ENCODE measurements at regions not wholly inside any gene's neighbourhood (a gene's known extent, or its start where the extent isn't known, plus 50 kb on each side); places are given as distances from the start of the nearest gene placed in this dataset.

DNA sequence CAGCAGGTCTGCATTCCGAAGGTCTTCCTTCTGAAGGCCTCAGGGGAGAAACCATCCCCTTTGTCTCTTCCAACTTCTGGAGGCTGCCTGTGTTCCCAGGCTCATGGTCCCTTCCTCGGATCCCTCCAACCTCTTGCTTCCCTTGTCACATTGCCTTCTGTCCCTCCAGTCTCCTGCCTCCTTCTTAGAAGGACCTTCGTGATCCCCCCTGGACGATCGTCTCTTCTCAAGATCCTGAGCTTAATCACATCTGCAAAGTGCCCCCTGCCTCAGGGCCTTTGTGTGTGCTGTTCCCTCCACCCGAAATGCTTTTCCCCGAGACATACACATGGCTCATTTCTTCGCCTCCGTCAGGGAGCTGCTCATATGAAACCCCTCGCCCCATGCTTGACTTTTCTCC is 505.8 kb downstream of the SHQ1 start:
- Histone ChIP-seq H3K4me3 (no peak overlapping the region), H3K27me3 (no peaks in the 10 kb centered on the region), H4K20me1 (no peaks in the 10 kb centered on the region), H3K36me3 (no peaks in the 10 kb centered on the region), H3K9me3 (no peaks in the 10 kb centered on the region), H3K4me2 (0 out of 2 replicates have a peak overlapping the region, but pooled peaks have one; percentile 2), H3K27ac (no peak overlapping the region; the same call in 1 of the 2 replicates), H3K4me1 (peaks cover 73% of the 10 kb centered on the region), H3K9ac (no peak overlapping the region)
- no peak for TF ChIP-seq Cebpa-rat (IDR thresholded peaks at IDR 0.05)

DNA sequence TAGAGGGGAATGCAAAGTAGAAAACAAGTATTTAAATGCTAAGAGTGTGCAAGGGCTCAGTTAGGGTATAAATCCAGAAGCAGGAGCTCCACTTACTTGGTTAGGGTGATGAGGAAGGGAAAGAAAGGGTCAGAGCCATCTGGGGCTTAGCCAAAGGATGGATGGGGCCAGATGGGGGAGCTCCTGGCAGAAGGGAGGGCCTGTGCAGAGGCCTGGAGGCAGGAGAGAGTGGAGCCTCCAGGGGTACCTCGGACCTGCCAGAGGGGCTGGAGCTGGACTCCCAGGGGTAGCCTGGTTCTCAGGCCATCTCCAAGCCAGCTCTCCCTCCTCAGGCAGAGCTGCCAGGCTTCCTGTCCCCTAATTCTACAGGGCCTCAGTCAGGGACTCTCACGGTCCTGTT is 506.3 kb downstream of the SHQ1 start:
- no peak overlapping the region for H3K9ac ChIP-seq
- H3K9me3 ChIP-seq, result no peaks in the 10 kb centered on the region
- H3K4me3 ChIP-seq, result no peak overlapping the region
- no peaks in the 10 kb centered on the region for H3K36me3 ChIP-seq
- no peak for TF ChIP-seq Cebpa-rat (IDR thresholded peaks at IDR 0.05)
- 0 out of 2 replicates have a peak overlapping the region, but pooled peaks have one; percentile 2 for H3K4me2 ChIP-seq
- H3K27ac ChIP-seq, result no peak overlapping the region; the same call in 1 of the 2 replicates
- H4K20me1 ChIP-seq, result no peaks in the 10 kb centered on the region
- H3K27me3 ChIP-seq, result no peaks in the 10 kb centered on the region
- H3K4me1 ChIP-seq, result peaks cover 72% of the 10 kb centered on the region

DNA sequence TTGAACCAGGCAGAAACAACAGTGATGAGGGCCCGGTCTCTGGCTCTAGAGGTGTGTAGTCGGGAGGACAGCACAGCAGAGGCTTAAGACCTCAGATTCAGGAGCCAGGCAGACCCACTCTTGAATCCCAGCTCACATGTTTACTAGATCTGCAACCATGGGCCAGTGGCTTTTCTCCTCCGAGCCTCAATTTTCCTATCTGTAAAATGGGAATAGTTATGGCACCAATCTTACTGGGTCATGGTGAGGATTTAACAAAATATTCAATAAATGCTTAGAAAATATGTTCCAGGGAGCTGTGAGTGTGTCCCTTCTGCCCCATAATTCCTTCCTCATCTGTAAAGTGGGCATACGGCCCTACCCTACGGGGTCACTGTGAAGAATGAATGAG is 506.9 kb downstream of the SHQ1 start:
- Histone ChIP-seq H3K27me3 (no peaks in the 10 kb centered on the region), H3K4me1 (peaks cover 71% of the 10 kb centered on the region), H3K36me3 (no peaks in the 10 kb centered on the region), H3K9ac (no peak overlapping the region), H3K4me3 (no peak overlapping the region), H3K4me2 (no peak overlapping the region), H3K27ac (no peak overlapping the region), H3K9me3 (no peaks in the 10 kb centered on the region), H4K20me1 (no peaks in the 10 kb centered on the region)
- TF ChIP-seq Cebpa-rat (IDR thresholded peaks at IDR 0.05), result no peak

DNA sequence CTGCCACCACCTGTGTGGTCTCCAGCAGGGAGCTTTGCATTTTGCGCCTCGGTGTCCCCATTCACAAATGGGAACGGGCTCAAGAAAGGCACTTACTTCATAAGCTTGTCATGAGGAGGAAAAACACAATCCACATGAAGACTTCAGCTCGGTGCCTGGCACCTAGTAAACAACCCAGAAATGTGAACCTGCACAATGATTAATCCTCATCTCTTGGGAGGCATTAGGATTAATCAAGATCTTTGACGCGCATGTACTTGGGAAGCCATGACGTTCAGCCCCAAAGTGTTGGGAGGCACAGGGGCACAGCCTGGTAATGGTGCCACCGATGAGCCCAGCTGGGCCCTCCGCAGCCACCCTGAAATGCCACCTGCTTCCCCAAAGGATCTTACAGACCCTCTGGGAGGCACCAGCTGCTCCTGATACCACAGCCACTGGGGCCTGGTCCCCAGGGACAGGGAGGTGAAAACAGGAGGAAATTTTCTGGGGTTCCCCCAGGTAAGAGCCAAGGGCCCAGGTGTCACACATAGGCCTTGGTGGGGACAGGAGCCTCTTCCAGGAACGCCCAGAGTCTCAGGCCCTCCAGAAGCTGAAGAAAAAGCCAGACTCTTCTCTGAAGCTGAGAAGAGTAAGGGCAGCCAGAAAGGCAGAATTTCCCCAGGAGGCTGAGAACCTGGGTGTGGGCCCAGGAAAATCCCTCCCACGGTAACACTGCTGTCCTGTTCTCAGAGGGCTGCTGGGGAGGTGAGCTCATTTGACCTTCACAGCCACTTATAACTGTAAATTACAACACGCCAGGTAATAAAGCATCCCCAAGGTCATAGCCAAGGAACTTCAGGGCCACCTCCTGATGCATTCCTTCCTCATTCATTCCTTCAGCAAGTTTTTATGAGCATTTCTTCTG is 507.5 kb downstream of the SHQ1 start:
- H3K9me3 ChIP-seq, result no peaks in the 10 kb centered on the region
- H3K36me3 ChIP-seq, result no peaks in the 10 kb centered on the region
- no peaks in the 10 kb centered on the region for H4K20me1 ChIP-seq
- no peak overlapping the region for H3K9ac ChIP-seq
- no peaks in the 10 kb centered on the region for H3K27me3 ChIP-seq
- H3K4me3 ChIP-seq, result no peak overlapping the region
- TF ChIP-seq Cebpa-rat (IDR thresholded peaks at IDR 0.05), result no peak
- no peak overlapping the region; the same call in 1 of the 2 replicates for H3K27ac ChIP-seq
- peaks cover 65% of the 10 kb centered on the region for H3K4me1 ChIP-seq
- H3K4me2 ChIP-seq, result peak overlapping the region; percentile 51

DNA sequence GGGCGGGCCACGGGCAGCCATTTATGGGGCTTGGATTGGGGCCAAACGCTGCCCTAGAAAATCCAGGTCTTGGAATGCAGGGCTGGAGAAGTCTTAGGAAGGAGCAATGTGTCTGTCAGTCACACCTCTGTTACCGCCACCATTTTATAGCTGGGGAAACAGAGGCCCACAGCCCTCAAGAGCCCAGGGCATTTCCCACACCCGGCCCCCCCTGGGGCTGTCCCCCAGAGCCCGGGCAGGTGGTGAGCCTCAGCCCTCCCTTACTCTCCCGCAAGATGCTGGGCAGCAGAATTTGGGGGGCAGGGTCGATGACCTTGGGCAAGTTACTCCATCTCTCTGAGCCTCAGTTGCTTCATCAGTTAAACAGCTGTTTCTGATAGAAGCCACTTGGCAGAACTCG is 508.2 kb downstream of the SHQ1 start:
- H3K4me1 ChIP-seq, result peaks cover 58% of the 10 kb centered on the region
- H3K36me3 ChIP-seq, result no peaks in the 10 kb centered on the region
- no peaks in the 10 kb centered on the region for H4K20me1 ChIP-seq
- no peaks in the 10 kb centered on the region for H3K9me3 ChIP-seq
- H3K9ac ChIP-seq, result no peak overlapping the region
- H3K4me3 ChIP-seq, result no peak overlapping the region
- H3K4me2 ChIP-seq, result peak overlapping the region; percentile 51
- no peak for TF ChIP-seq Cebpa-rat (IDR thresholded peaks at IDR 0.05)
- H3K27me3 ChIP-seq, result no peaks in the 10 kb centered on the region
- no peak overlapping the region for H3K27ac ChIP-seq

DNA sequence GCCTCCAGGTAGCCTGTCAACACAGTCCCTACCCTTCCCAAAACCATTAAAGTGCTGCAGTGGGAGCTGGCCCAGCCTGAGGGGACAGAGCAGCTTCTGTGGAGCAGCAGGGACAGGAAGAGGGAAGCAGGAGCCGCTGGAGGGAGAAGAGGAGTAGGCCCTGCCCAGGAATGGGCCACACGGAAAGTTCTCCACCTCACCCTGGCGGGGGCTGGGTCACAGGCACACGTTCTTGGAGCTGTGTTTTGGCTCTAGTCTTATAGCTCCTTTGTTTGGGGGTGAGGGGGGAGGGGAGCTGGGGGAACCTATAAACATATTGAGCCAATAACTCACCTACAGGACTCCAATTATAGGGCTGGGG is 508.6 kb downstream of the SHQ1 start:
- Histone ChIP-seq H3K4me3 (no peak overlapping the region), H3K4me1 (peaks cover 54% of the 10 kb centered on the region), H3K36me3 (no peaks in the 10 kb centered on the region), H3K4me2 (no peak overlapping the region), H3K27me3 (no peaks in the 10 kb centered on the region), H4K20me1 (no peaks in the 10 kb centered on the region), H3K9me3 (no peaks in the 10 kb centered on the region), H3K9ac (no peak overlapping the region), H3K27ac (no peak overlapping the region)
- no peak for TF ChIP-seq Cebpa-rat (IDR thresholded peaks at IDR 0.05)

DNA sequence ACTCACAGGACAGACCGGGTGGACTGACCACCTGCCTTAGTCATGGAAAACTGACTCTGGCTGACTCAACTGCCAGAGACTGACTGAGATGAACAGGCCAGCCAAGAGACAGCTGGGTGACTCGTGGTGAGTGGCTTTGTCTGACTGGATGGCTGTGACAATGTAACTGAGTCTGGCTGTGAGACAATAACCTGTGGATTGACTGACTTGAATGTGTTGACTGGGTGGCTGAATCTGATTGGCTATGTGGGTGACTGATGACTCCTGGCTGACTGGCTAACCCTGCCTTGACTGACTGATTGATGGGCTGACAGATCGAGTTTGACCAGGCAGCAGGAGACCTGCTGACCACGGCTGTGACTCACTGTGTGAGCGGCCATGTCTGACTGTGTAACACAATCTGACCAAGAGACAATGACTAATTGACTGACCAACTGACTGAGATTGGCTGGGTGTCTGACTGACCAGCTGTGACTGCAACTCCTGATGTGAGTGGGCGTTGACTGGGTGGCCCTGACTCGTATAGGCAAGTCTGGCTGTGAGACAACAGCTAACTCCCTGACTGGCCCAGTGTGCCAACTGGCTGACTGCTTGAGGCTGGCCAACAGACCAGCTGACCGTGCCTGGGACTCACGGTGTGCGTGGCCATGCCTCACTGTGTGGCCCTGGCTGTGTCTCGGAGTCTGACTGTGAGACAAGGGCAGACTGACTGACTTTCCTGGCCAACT is 509.1 kb downstream of the SHQ1 start:
- Histone ChIP-seq H3K9ac (no peak overlapping the region), H3K36me3 (no peaks in the 10 kb centered on the region), H3K4me3 (no peak overlapping the region)

DNA sequence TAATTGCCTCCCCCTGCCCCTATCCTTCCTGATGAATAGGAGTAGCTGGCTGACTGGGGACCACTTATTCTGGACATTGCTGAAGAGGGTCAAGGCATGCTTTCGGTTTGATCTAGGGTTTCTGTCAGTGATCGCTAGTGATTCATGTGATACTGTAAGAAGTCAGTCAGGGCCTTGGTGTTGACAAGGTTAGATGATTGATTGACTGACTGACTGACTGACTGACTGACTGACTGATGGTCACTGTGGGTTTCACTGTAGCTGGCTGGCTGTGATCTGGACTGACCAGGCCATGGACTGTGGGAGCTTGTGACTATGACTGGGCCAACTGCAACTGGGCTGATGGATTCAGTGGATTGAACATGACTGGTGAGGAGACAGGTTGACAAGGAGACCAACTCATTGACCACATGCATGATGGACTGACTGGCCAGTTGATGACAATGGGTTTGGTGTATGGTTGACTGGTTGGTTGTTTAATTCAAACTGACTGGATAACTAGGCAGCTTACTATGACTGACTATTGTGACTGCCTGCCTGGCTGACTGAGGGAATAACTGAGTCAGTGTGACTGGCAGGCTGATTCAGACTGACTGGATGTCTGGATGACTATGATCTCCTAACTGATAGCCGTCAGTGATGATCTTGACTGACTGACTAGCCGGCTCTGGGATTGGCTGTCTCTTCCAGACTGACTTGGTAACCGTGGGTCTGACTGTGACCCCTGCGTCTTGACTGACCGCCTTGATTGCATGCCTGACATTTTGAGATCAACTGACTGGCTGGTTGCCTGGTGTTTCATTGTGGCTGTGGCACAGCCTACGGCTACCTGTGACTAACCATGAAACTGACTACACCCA is 509.9 kb downstream of the SHQ1 start:
- H3K27ac ChIP-seq, result no peak overlapping the region

More for the DNA sequence above, 509.1 kb downstream of the SHQ1 start:
- H3K27ac ChIP-seq, result no peak overlapping the region
- no peak overlapping the region for H3K4me2 ChIP-seq
- H3K27me3 ChIP-seq, result no peaks in the 10 kb centered on the region
- no peak for TF ChIP-seq Cebpa-rat (IDR thresholded peaks at IDR 0.05)
- H4K20me1 ChIP-seq, result no peaks in the 10 kb centered on the region
- peaks cover 48% of the 10 kb centered on the region for H3K4me1 ChIP-seq
- no peaks in the 10 kb centered on the region for H3K9me3 ChIP-seq

DNA sequence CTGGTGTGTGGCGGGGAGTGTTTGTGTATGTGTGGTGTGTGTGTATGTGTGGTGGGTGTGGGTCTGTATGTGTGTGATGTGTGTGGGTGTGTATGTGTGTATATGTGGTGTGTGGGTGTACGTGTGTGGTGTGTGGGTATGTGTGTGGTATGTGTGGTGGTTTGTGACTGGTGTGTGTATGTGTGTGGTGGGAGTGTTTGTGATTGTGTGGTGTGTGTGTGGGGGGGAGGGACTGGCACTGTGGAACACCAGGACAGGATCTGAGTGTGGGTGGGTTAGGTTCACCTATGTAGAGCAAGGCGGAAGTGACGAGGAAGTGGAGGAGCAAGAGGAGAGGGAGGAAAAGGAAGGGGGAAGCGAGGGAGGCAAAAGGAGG is 510.8 kb downstream of the SHQ1 start:
- Histone ChIP-seq H3K4me3 (no peak overlapping the region), H3K36me3 (no peaks in the 10 kb centered on the region), H3K27me3 (no peaks in the 10 kb centered on the region), H3K4me2 (no peak overlapping the region), H3K4me1 (peaks cover 37% of the 10 kb centered on the region), H3K27ac (no peak overlapping the region), H3K9me3 (no peaks in the 10 kb centered on the region), H4K20me1 (no peaks in the 10 kb centered on the region), H3K9ac (no peak overlapping the region)
- no peak for TF ChIP-seq Cebpa-rat (IDR thresholded peaks at IDR 0.05)

More for the DNA sequence above, 509.9 kb downstream of the SHQ1 start:
- TF ChIP-seq Cebpa-rat (IDR thresholded peaks at IDR 0.05), result no peak
- H3K9me3 ChIP-seq, result no peaks in the 10 kb centered on the region
- H4K20me1 ChIP-seq, result no peaks in the 10 kb centered on the region
- H3K4me1 ChIP-seq, result peaks cover 41% of the 10 kb centered on the region
- no peak overlapping the region for H3K4me3 ChIP-seq
- H3K36me3 ChIP-seq, result no peaks in the 10 kb centered on the region
- no peak overlapping the region for H3K4me2 ChIP-seq
- H3K27me3 ChIP-seq, result no peaks in the 10 kb centered on the region
- H3K9ac ChIP-seq, result no peak overlapping the region

Data from BLaER1 (cell line).